Fibroblast of lung (primary cell): ENCODE measurements at regions not wholly inside any gene's neighbourhood (a gene's known extent, or its start where the extent isn't known, plus 50 kb on each side); places are given as distances from the start of the nearest gene placed in this dataset.

Experiments used
- CTCF ChIP-seq, 2 donors: IDR thresholded peaks in 1 of 2; conservative IDR thresholded peaks in 1 of 2; 1 replicate in 1 of 2; 2 replicates in 1 of 2; pipeline ENCODE4 v1.5.1; 2011 to 2012; ENCODE audit warnings: low read length in 2 of 2, control low read depth in 1 of 2, inconsistent platforms in 1 of 2, low read depth in 1 of 2, mild to moderate bottlenecking in 1 of 2
- EZH2 ChIP-seq: IDR thresholded peaks from 2 replicates; pipeline ENCODE4 v1.5.1; 2012; ENCODE audit warnings: low read length, control low read depth, mild to moderate bottlenecking; ENCODE audit errors: missing control alignments

GRCh38 chr3:72196377-72196929, 411.5 kb upstream of the PROK2 start:
- TF ChIP-seq CTCF (conservative IDR thresholded peaks at IDR 0.05 in 1 of 2, IDR thresholded peaks at IDR 0.05 in 1 of 2; ENCODE audit: low read depth in 1 of 2, low read length in 2 of 2) (no peak), EZH2 (no peak)
